MM.1S (cell line): ENCODE measurements at regions not wholly inside any gene's neighbourhood (a gene's known extent, or its start where the extent isn't known, plus 50 kb on each side); places are given as distances from the start of the nearest gene placed in this dataset.

Experiments
- CTCF ChIP-seq: fragments of 300-600 bp; sonication (generic); IDR thresholded peaks from 2 replicates; pipeline ENCODE4 v1.5.1; 2016; ENCODE audit warnings: antibody characterized with exemption, low read length, mixed read lengths
- EZH2 ChIP-seq: fragments of 300-600 bp; sonication (generic); optimal IDR thresholded peaks from 2 replicates; pipeline ENCODE3; 2017; ENCODE audit warnings: low read depth, mild to moderate bottlenecking, antibody characterized with exemption, low read length, mixed read lengths
- EZH2phosphoT487 ChIP-seq: fragments of 300-600 bp; sonication (generic); IDR thresholded peaks from 2 replicates; pipeline ENCODE4 v1.6.1; 2018; ENCODE audit warnings: antibody characterized with exemption, low read length

- TF ChIP-seq CTCF (no peak), EZH2 (no peak), EZH2phosphoT487 (no peak)
Measured at GRCh38 chr9:24297931-24298330, 247.8 kb downstream of the IZUMO3 start.
